ENCODE measurements at regions not wholly inside any gene's neighbourhood (a gene's known extent, or its start where the extent isn't known, plus 50 kb on each side); places are given as distances from the start of the nearest gene placed in this dataset.

DNA sequence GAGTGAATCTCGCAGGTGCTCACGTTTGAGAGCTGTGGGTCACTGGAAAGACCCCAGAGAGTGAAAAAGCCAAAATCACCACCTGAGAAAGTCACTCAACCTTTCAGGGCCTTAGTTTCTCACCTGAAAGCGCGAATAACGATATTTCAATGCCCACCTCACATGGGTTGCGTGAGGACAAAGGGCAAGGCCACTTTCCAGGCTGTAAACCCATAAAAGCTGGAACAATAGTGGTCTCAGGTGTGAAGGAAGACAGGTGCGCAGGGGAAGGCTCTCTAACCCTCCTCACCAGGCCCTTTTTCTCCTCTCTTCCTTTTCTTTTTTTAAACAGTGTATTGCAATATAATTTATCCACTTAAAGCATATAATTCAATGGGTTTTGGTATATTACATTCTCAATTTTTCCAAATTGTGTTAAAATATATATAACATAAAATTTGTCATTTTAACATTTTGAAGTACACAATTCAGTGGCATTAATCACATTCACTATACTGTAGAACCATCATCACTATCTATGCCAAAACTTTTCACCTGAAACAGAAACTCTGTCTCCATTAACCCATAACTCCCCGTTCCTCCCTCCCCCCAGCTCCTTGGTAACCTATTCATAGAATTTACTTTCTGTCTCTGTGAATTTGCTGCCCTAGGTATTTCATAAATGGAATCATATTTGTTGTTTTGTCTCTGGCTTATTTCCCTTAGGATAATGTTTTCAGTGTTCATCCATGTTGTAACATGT is 118.4 kb upstream of the TNR start:
- no peaks in the 10 kb centered on the region for H3K27me3 ChIP-seq
- H3K36me3 ChIP-seq = no peaks in the 10 kb centered on the region
- no peak overlapping the region for H3K4me3 ChIP-seq
- ATAC-seq (no peak), DNase-seq (no peak)
- no peak overlapping the region for H3K27ac ChIP-seq
- TF ChIP-seq CTCF (IDR thresholded peaks at IDR 0.05) = no peak
- H3K9me3 ChIP-seq = no peaks in the 10 kb centered on the region
- intact Hi-C loops (cut with DNase I) = no loop called here
- H3K4me1 ChIP-seq = no peaks in the 10 kb centered on the region

- Histone ChIP-seq H3K9me3 (no peaks in the 10 kb centered on the region), H3K36me3 (no peaks in the 10 kb centered on the region), H3K27ac (no peak overlapping the region), H3K4me3 (no peak overlapping the region), H3K27me3 (no peaks in the 10 kb centered on the region), H3K4me1 (no peaks in the 10 kb centered on the region)
- no peak for ATAC-seq
- no peak for DNase-seq
- TF ChIP-seq CTCF (IDR thresholded peaks at IDR 0.05) = no peak
- intact Hi-C loops (cut with DNase I) = no loop called here
Measured at GRCh38 chr1:175857756-175858155, 114.4 kb upstream of the TNR start.

DNA sequence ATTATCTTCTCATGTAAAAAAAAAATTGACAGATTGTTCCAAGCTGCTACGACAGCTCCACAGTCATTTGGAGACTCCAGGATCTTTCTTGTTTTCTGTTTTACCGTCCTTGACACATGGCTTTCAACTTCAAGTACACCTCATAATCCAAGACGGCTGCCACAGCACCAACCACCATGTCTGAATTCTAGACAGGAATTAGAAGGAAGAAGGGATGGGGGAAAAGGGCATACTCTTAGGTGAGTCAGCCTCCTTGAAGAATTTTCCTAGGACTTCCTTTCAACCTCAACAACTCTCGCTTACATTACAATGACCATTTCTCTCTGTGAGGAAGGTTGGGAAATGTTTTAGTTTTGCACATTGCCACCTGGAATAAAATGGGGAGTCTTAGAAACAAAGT is 110.3 kb upstream of the TNR start:
- TF ChIP-seq CTCF (IDR thresholded peaks at IDR 0.05) = no peak

DNA sequence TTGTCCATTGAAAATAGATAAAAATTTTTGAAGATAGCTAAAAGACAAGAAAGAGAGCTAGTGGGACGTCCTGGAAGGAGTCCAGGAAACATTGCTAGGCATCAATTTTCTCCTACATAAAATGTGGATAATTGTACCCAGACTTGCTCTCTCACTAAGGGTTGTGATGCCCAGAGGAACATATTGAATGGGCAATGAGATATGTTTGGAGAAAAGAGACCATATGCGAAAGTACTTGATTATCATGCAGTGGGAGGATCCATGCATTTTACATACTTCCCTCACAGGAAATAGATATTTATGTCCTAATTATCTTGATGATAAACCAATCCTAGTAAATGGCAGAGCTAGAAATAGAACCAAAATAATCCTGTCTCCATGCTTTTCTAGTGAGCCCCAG is 108.4 kb upstream of the TNR start:
- Histone ChIP-seq H3K27me3 (no peaks in the 10 kb centered on the region), H3K9me3 (no peaks in the 10 kb centered on the region), H3K4me1 (no peaks in the 10 kb centered on the region), H3K36me3 (no peaks in the 10 kb centered on the region), H3K27ac (no peak overlapping the region), H3K4me3 (no peak overlapping the region)
- no peak for ATAC-seq
- no peak for DNase-seq
- TF ChIP-seq CTCF (IDR thresholded peaks at IDR 0.05) = no peak
- intact Hi-C loops (cut with DNase I) = no loop called here

More for the DNA sequence above, 110.3 kb upstream of the TNR start:
- no peaks in the 10 kb centered on the region for H3K9me3 ChIP-seq
- ATAC-seq (no peak), DNase-seq (no peak)
- no peak overlapping the region for H3K4me3 ChIP-seq
- no peaks in the 10 kb centered on the region for H3K27me3 ChIP-seq
- H3K4me1 ChIP-seq = no peaks in the 10 kb centered on the region
- H3K36me3 ChIP-seq = no peaks in the 10 kb centered on the region
- no peak overlapping the region for H3K27ac ChIP-seq
- intact Hi-C loops (cut with DNase I) = no loop called here

GRCh38 chr1:175848329-175848728 is 104.9 kb upstream of the TNR start:
- no peaks in the 10 kb centered on the region for H3K36me3 ChIP-seq
- no peaks in the 10 kb centered on the region for H3K4me1 ChIP-seq
- H3K9me3 ChIP-seq = no peaks in the 10 kb centered on the region
- no peak for ATAC-seq
- H3K27me3 ChIP-seq = peaks cover under 1% of the 10 kb centered on the region
- intact Hi-C loops (cut with DNase I) = no loop called here
- no peak overlapping the region for H3K27ac ChIP-seq
- H3K4me3 ChIP-seq = no peak overlapping the region
- no peak for DNase-seq
- TF ChIP-seq CTCF (IDR thresholded peaks at IDR 0.05) = no peak

GRCh38 chr1:175845985-175846384 is 102.6 kb upstream of the TNR start:
- no peak overlapping the region for H3K4me3 ChIP-seq
- H3K36me3 ChIP-seq = no peaks in the 10 kb centered on the region
- no peak overlapping the region for H3K27ac ChIP-seq
- no peak for TF ChIP-seq CTCF (IDR thresholded peaks at IDR 0.05)
- DNase-seq = no peak
- H3K27me3 ChIP-seq = peaks cover 5% of the 10 kb centered on the region
- ATAC-seq = no peak
- intact Hi-C loops (cut with DNase I) = no loop called here
- no peaks in the 10 kb centered on the region for H3K9me3 ChIP-seq
- no peaks in the 10 kb centered on the region for H3K4me1 ChIP-seq
